HepG2 (cell line): ENCODE measurements at regions not wholly inside any gene's neighbourhood (a gene's known extent, or its start where the extent isn't known, plus 50 kb on each side); places are given as distances from the start of the nearest gene placed in this dataset.

Experiments used
- ATAC-seq: fragments of 200-7000 bp; cut with Tn5 transposase; 3 replicates; pipeline ENCODE4 v1.9.1; 2020; ENCODE audit warnings: mild to moderate bottlenecking, moderate library complexity
- BruUV-seq: library from RNA; stranded (reverse); fragments of 400-500 nt; replicated peaks from 2 replicates; lab custom pipeline; 2021; lab: Mats Ljungman, UMichigan
- CTCF ChIA-PET: fragments of 300-600 bp; formaldehyde crosslinking; extraction: SDS; loops from one replicate; lab custom pipeline; 2021; ENCODE audit warnings: low total read pairs, inconsistent platforms, low intra/inter-chr PET ratio; lab: Yijun Ruan, JAX
- POLR2A ChIA-PET: fragments of 350-600 bp; sonication (Branson Sonifier 250); formaldehyde crosslinking; loops from one replicate; lab custom pipeline; 2020; ENCODE audit warnings: antibody characterized with exemption, inconsistent platforms; lab: Yijun Ruan, JAX
- DNase-seq: peaks from one replicate; pipeline ENCODE4 v3.0.0-alpha.2; 2015; ENCODE audit warnings: low spot score
- FAIRE-seq: peaks from 3 replicates; lab custom pipeline; 2011; peaks lifted over from hg19 to GRCh38; lab: Jason Lieb, UNC
- H2AFZ ChIP-seq: one replicate; pipeline ENCODE4 v1.6.1; 2011; ENCODE audit warnings: low read length, inconsistent platforms
- H3K27ac ChIP-seq: fragments of 300-600 bp; 3 replicates; pipeline ENCODE4 v1.8.0; 2011; ENCODE audit warnings: mixed run types, mild to moderate bottlenecking, mixed read lengths, low read length, inconsistent platforms; ENCODE audit not compliant: insufficient read depth; ENCODE audit errors: extremely low read length
- H3K27me3 ChIP-seq, 2 experiments: fragments of 200-600 bp in 1 of 2; 2 replicates in 1 of 2; 3 replicates in 1 of 2; pipeline versions ENCODE4 v1.6.0 to v1.8.0; 2011; ENCODE audit warnings: low read length in 2 of 2, mild to moderate bottlenecking in 2 of 2, moderate library complexity in 2 of 2, inconsistent platforms in 1 of 2; ENCODE audit not compliant: insufficient read depth in 2 of 2, control insufficient read depth in 1 of 2
- H3K36me3 ChIP-seq, 2 experiments: fragments of 200-600 bp in 1 of 2; replicated peaks in 1 of 2; 2 replicates in 1 of 2; 3 replicates in 1 of 2; pipeline versions ENCODE4 v1.5.1 to v1.8.0; 2011; ENCODE audit warnings: low read length in 2 of 2, inconsistent platforms in 1 of 2; ENCODE audit not compliant: insufficient read depth in 2 of 2, control insufficient read depth in 1 of 2
- H3K4me1 ChIP-seq: 2 replicates; pipeline ENCODE4 v1.5.1; 2012; ENCODE audit warnings: low read length, inconsistent platforms; ENCODE audit not compliant: insufficient read depth
- H3K4me2 ChIP-seq: 2 replicates; pipeline ENCODE4 v1.6.0; 2011; ENCODE audit warnings: low read depth, low read length, inconsistent platforms
- H3K4me3 ChIP-seq, 3 experiments: fragments of 200-600 bp in 1 of 3; sonication (generic), shearing (Covaris generic) in 1 of 3; replicated peaks in 1 of 3; 2 replicates each; pipeline ENCODE4 v1.5.1; 2011 to 2016; ENCODE audit warnings: low read length in 3 of 3, inconsistent platforms in 2 of 3, low read depth in 2 of 3, mild to moderate bottlenecking in 2 of 3, control low read depth in 1 of 3, mixed read lengths in 1 of 3; ENCODE audit not compliant: insufficient read depth in 1 of 3
- H3K79me2 ChIP-seq: one replicate; pipeline ENCODE4 v1.6.1; 2011; ENCODE audit warnings: low read length, inconsistent platforms; ENCODE audit not compliant: insufficient read depth
- H3K9ac ChIP-seq: 2 replicates; pipeline ENCODE4 v1.6.0; 2011; ENCODE audit warnings: mild to moderate bottlenecking, low read depth, low read length, inconsistent platforms; ENCODE audit not compliant: insufficient read depth
- H3K9me3 ChIP-seq: 2 replicates; pipeline ENCODE4 v1.5.1; 2012; ENCODE audit warnings: mild to moderate bottlenecking, low read length
- H4K20me1 ChIP-seq: 2 replicates; pipeline ENCODE4 v1.6.0; 2011; ENCODE audit warnings: inconsistent platforms, mild to moderate bottlenecking, low read length, moderate library complexity; ENCODE audit not compliant: insufficient read depth
- BRD4 ChIP-seq: sonication (generic); formaldehyde crosslinking; IDR thresholded peaks from 2 replicates; pipeline ENCODE4 v1.4.0; 2020; ENCODE audit warnings: missing genetic modification reagents
- GTF3A ChIP-seq: sonication (generic); formaldehyde crosslinking; conservative IDR thresholded peaks from 2 replicates; pipeline ENCODE4 v1.4.0; 2020; ENCODE audit warnings: mild to moderate bottlenecking, missing genetic modification reagents
- PAXIP1 ChIP-seq: sonication (generic); formaldehyde crosslinking; conservative IDR thresholded peaks from 2 replicates; pipeline ENCODE4 v1.4.0; 2020; ENCODE audit warnings: mild to moderate bottlenecking, missing genetic modification reagents, moderate library complexity
- PTBP1 ChIP-seq: fragments of 200-400 bp; formaldehyde crosslinking; IDR thresholded peaks from 2 replicates; pipeline ENCODE4 v1.6.1; 2018; ENCODE audit warnings: low read length, low read depth; ENCODE audit not compliant: poor library complexity, severe bottlenecking
- ZBTB1 ChIP-seq: sonication (generic); formaldehyde crosslinking; IDR thresholded peaks from 2 replicates; pipeline ENCODE4 v1.4.0; 2020; ENCODE audit warnings: missing genetic modification reagents, borderline replicate concordance
- ZBTB37 ChIP-seq: sonication (generic); formaldehyde crosslinking; IDR thresholded peaks from 2 replicates; pipeline ENCODE4 v1.4.0; 2020; ENCODE audit warnings: mild to moderate bottlenecking, missing genetic modification reagents
- ZFX ChIP-seq: sonication (generic); formaldehyde crosslinking; IDR thresholded peaks from 2 replicates; pipeline ENCODE4 v1.4.0; 2020; ENCODE audit warnings: mild to moderate bottlenecking, low read depth, missing genetic modification reagents, moderate library complexity
- ZNF225 ChIP-seq: sonication (generic); formaldehyde crosslinking; IDR thresholded peaks from 2 replicates; pipeline ENCODE4 v1.4.0; 2020; ENCODE audit warnings: mild to moderate bottlenecking, missing genetic modification reagents
- ZNF383 ChIP-seq: sonication (generic); formaldehyde crosslinking; IDR thresholded peaks from 2 replicates; pipeline ENCODE4 v1.4.0; 2020; ENCODE audit warnings: missing genetic modification reagents, mild to moderate bottlenecking, borderline replicate concordance
- ZNF513 ChIP-seq: sonication (generic); formaldehyde crosslinking; conservative IDR thresholded peaks from 2 replicates; pipeline ENCODE4 v1.5.0; 2020; ENCODE audit warnings: missing genetic modification reagents
- WGBS: methylation state at CpG from one replicate; pipeline ENCODE4 v1.1.6; 2017; ENCODE audit warnings: low lambda C conversion rate; 5-methylcytosine and 5-hydroxymethylcytosine counted together
- in situ Hi-C: cut with HindIII; loops from 2 replicates; pipeline ENCODE4 v1.10.0; 2017; ENCODE audit warnings: low pct_unique_long_range_greater_than_20kb; ENCODE audit not compliant: extremely low pct_ligation_motif_present
- intact Hi-C: fragments of 100-400 bp; cut with micrococcal nuclease; formaldehyde crosslinking; loops from one replicate; pipeline ENCODE4 v1.10.0; 2022; ENCODE audit not compliant: unreplicated experiment
- TF ChIP-seq, protein P1 (sequence below): sonication (generic); formaldehyde crosslinking; IDR thresholded peaks from 2 replicates; pipeline ENCODE4 v1.8.1; 2023; ENCODE audit warnings: mild to moderate bottlenecking, missing genetic modification reagents

DNA sequence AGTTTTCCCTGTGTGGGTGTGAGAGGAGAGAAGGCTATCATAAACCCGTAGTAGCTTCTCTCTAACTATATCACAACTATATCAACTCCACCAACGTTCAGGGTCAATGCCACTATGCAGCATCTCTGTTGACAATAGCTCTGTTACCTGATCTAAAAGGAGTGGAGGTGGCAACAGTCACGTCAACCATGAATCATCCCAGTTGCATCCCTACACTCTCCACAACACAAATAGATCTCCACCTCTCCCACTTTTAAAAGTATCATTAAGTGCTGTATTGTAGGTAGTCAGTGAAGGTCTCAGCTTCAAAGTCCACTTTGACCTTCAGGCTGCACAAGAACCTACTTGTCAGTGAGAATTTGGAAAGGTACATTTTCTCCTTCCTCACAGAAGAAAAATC lies 600.5 kb upstream of the GRIA3 start (continued):
- TF ChIP-seq, protein P1, sequence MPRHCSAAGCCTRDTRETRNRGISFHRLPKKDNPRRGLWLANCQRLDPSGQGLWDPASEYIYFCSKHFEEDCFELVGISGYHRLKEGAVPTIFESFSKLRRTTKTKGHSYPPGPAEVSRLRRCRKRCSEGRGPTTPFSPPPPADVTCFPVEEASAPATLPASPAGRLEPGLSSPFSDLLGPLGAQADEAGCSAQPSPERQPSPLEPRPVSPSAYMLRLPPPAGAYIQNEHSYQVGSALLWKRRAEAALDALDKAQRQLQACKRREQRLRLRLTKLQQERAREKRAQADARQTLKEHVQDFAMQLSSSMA (CRISPR knock-in tag), result no peak
- TF ChIP-seq ZNF383 (CRISPR knock-in tag), result no peak
- TF ChIP-seq GTF3A (CRISPR knock-in tag), result no peak
- no peak for TF ChIP-seq PAXIP1 (CRISPR knock-in tag)

DNA sequence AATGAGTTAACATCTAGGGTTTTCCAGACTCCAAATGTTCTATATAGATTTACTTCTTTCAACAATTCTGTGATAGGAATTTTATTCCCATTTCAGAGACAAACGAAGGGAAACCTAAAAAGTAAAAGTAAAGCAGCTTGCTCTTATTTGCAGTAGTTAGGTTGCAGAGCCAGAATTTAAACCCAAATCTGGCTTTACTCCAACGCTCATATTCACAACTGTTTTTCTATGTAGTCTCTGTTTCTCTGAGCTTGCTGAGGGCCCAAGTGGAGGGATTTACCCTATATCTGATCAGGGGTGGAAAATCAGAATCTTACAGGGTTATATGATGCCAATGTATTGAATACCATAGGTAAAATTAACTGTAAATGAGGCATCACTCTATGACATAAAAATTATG lies 599.1 kb upstream of the GRIA3 start:
- Histone ChIP-seq H3K27ac (no peak overlapping the region), H3K4me1 (no peaks in the 10 kb centered on the region), H3K36me3 (no peaks in the 10 kb centered on the region), H3K4me3 (no peak overlapping the region), H3K27me3 (no peaks in the 10 kb centered on the region), H2AFZ (no peak overlapping the region), H4K20me1 (no peaks in the 10 kb centered on the region), H3K79me2 (no peaks in the 10 kb centered on the region), H3K4me2 (no peak overlapping the region), H3K9me3 (no peaks in the 10 kb centered on the region), H3K9ac (no peak overlapping the region)
- POLR2A ChIA-PET, result no interaction called here
- ATAC-seq, result no peak
- no TSS peak for BruUV-seq
- in situ Hi-C loops (no loop called here), intact Hi-C loops (no loop called here)
- CTCF ChIA-PET, result no interaction called here
- TF ChIP-seq ZNF225, result no peak
- TF ChIP-seq ZNF513 (CRISPR knock-in tag), result no peak
- no peak for TF ChIP-seq ZBTB1 (CRISPR knock-in tag)
- TF ChIP-seq PTBP1, result no peak
- TF ChIP-seq ZBTB37 (CRISPR knock-in tag), result no peak
- TF ChIP-seq BRD4, result no peak
- TF ChIP-seq ZFX (CRISPR knock-in tag), result no peak
- FAIRE-seq, result no peak
- 0% methylated on average over 2 of the region's 2 CpGs for WGBS
- no peak for DNase-seq
